WTC11 (cell line): ENCODE measurements at regions not wholly inside any gene's neighbourhood (a gene's known extent, or its start where the extent isn't known, plus 50 kb on each side); places are given as distances from the start of the nearest gene placed in this dataset.
A peak's percentile ranks its signal among the peaks of the same experiment; 100 is the strongest.

Experiments
- ATAC-seq: fragments of 200-7000 bp; cut with Tn5 transposase; 2 replicates; pipeline ENCODE4 v1.10.0; 2021; ENCODE audit warnings: mild to moderate bottlenecking, moderate library complexity
- CTCF ChIA-PET: fragments of 300-600 bp; sonication (Branson Sonifier 250); formaldehyde crosslinking; loops from one replicate; lab custom pipeline; 2021; ENCODE audit warnings: antibody characterized with exemption; lab: Charles Lee
- POLR2A ChIA-PET: fragments of 350-600 bp; sonication (Branson Sonifier 250); formaldehyde crosslinking; loops from one replicate; lab custom pipeline; 2021; ENCODE audit warnings: antibody characterized with exemption; lab: Charles Lee
- DNase-seq: peaks from one replicate; pipeline ENCODE4 v3.0.0; 2021; ENCODE audit warnings: low spot score
- H3K27ac Mint-ChIP-seq: 2 replicates; pipeline ENCODE4 v1.8.0; 2021; ENCODE audit warnings: mixed read lengths
- H3K27me3 Mint-ChIP-seq: 2 replicates; pipeline ENCODE4 v1.8.0; 2021; ENCODE audit warnings: low read depth, mild to moderate bottlenecking, moderate library complexity, mixed read lengths
- H3K36me3 Mint-ChIP-seq: 2 replicates; pipeline ENCODE4 v1.8.0; 2021; ENCODE audit warnings: mixed read lengths
- H3K4me1 Mint-ChIP-seq: 2 replicates; pipeline ENCODE4 v1.8.0; 2022; ENCODE audit warnings: mixed read lengths
- H3K4me3 Mint-ChIP-seq: 2 replicates; pipeline ENCODE4 v1.8.0; 2021; ENCODE audit warnings: mild to moderate bottlenecking, moderate library complexity, mixed read lengths
- H3K9me3 Mint-ChIP-seq: 2 replicates; pipeline ENCODE4 v1.8.0; 2021; ENCODE audit warnings: mixed read lengths
- ARID4B ChIP-seq: sonication (generic); formaldehyde crosslinking; IDR thresholded peaks from 2 replicates; pipeline ENCODE4 v1.8.0; 2023; ENCODE audit warnings: missing genetic modification reagents, mild to moderate bottlenecking, borderline replicate concordance
- CBFB ChIP-seq: sonication (generic); formaldehyde crosslinking; IDR thresholded peaks from 2 replicates; pipeline ENCODE4 v1.8.1; 2022; ENCODE audit warnings: mild to moderate bottlenecking, low read depth, missing genetic modification reagents
- GABPB1 ChIP-seq: sonication (generic); formaldehyde crosslinking; IDR thresholded peaks from 2 replicates; pipeline ENCODE4 v1.8.1; 2023; ENCODE audit warnings: mild to moderate bottlenecking, missing genetic modification reagents
- JUN ChIP-seq: sonication (generic); formaldehyde crosslinking; IDR thresholded peaks from 2 replicates; pipeline ENCODE4 v1.8.0; 2023; ENCODE audit warnings: mild to moderate bottlenecking, missing genetic modification reagents
- OVOL2 ChIP-seq: fragments of 250-450 bp; sonication (Bioruptor Pico); IDR thresholded peaks from 2 replicates; pipeline ENCODE4 v1.9.0; 2021; ENCODE audit warnings: mild to moderate bottlenecking, borderline replicate concordance
- PRDM15 ChIP-seq: sonication (generic); formaldehyde crosslinking; IDR thresholded peaks from 2 replicates; pipeline ENCODE4 v1.8.0; 2022; ENCODE audit warnings: missing genetic modification reagents
- SMAD4 ChIP-seq: sonication (generic); formaldehyde crosslinking; IDR thresholded peaks from 2 replicates; pipeline ENCODE4 v1.8.0; 2022; ENCODE audit warnings: mild to moderate bottlenecking, missing genetic modification reagents
- TEAD1 ChIP-seq: sonication (generic); formaldehyde crosslinking; IDR thresholded peaks from 2 replicates; pipeline ENCODE4 v1.8.0; 2022; ENCODE audit warnings: mild to moderate bottlenecking, missing genetic modification reagents
- ZNF317 ChIP-seq: sonication (generic); formaldehyde crosslinking; IDR thresholded peaks from 2 replicates; pipeline ENCODE4 v1.8.1; 2023; ENCODE audit warnings: low read depth, mild to moderate bottlenecking, moderate library complexity, missing genetic modification reagents, borderline replicate concordance
- TF ChIP-seq, protein P1 (sequence below): sonication (generic); formaldehyde crosslinking; conservative IDR thresholded peaks from 2 replicates; pipeline ENCODE4 v1.8.1; 2023; ENCODE audit warnings: mild to moderate bottlenecking, low read depth, missing genetic modification reagents, moderate library complexity
- TF ChIP-seq, protein P2 (sequence below): sonication (generic); formaldehyde crosslinking; conservative IDR thresholded peaks from 2 replicates; pipeline ENCODE4 v1.8.1; 2022; ENCODE audit warnings: mild to moderate bottlenecking, missing genetic modification reagents
- TF ChIP-seq, protein P3 (sequence below): fragments of 250-450 bp; sonication (Bioruptor Pico); IDR thresholded peaks from 2 replicates; pipeline ENCODE4 v1.8.0; 2021; ENCODE audit warnings: mild to moderate bottlenecking

GRCh38 chr1:229098903-229099578 lies 171.9 kb upstream of the RAB4A start:
- DNase-seq (no peak), ATAC-seq (no peak)
- peaks cover 12% of the 10 kb centered on the region; the same call in 1 of the 2 replicates for H3K9me3 Mint-ChIP-seq
- H3K4me1 Mint-ChIP-seq = peaks cover 53% of the 10 kb centered on the region
- peak overlapping the region; percentile 2; the same call in 1 of the 2 replicates for H3K27ac Mint-ChIP-seq
- H3K36me3 Mint-ChIP-seq = peaks cover 13% of the 10 kb centered on the region; the same call in 1 of the 2 replicates
- H3K27me3 Mint-ChIP-seq = peaks cover 5% of the 10 kb centered on the region; the same call in 1 of the 2 replicates
- TF ChIP-seq PRDM15 (CRISPR knock-in tag) = peak; percentile 78
- no peak for TF ChIP-seq ARID4B (CRISPR knock-in tag)
- TF ChIP-seq GABPB1 (CRISPR knock-in tag) = peak; percentile 62
- H3K4me3 Mint-ChIP-seq = no peak overlapping the region
- POLR2A ChIA-PET = no interaction called here
- CTCF ChIA-PET = no interaction called here

DNA sequence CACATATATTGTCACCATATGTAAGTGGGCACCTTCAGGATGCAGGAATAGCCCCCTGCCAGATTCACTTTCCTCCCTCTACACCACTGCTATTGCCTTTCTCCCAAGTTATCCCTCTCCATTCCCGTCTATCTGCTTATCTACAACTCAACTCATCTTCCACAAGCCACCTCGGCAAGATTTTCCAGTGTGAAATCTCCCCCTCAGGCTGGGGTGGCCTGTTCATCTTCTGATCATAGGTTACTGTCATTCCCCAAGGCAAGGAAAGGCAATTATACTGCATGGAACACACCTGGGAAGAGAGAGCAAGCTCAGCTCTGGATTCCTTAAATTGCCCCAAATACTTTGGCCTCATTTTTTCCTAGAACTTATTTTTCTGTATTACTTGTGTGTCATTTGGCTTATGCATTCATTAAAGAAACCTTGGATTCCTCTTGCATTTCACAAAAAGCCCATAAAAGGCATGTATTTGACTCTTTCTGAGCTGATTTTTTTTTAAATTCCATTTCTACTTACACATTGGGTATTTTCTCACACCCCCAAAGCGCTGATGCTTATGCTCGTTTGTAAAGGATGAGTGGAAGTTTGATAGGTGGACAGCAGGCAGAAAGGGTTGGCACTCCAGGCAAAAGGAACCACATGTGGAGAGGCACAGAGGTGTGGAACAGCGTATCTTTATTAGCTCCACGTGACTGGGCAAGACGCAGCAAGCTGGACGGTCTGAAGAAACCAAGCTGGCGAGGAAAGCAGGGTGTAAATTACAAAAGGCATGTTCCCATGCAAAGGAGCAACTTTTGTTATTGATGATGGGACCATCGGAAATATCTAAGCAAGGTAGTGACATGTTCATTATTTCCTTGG lies 169.7 kb upstream of the RAB4A start:
- DNase-seq (no peak), ATAC-seq (no peak)
- peaks cover 36% of the 10 kb centered on the region for H3K4me1 Mint-ChIP-seq
- ChIA-PET POLR2A (no interaction called here), CTCF (interaction anchor here (0.6 to 1.8 kb wide), 2 partner anchors 9 to 154 kb away, joined by 3 to 5 read pairs; no protein-coding TSS in a partner anchor)
- H3K4me3 Mint-ChIP-seq = no peak overlapping the region
- peaks cover 5% of the 10 kb centered on the region; the same call in 1 of the 2 replicates for H3K27me3 Mint-ChIP-seq
- peaks cover 4% of the 10 kb centered on the region; the same call in 1 of the 2 replicates for H3K9me3 Mint-ChIP-seq
- TF ChIP-seq, protein P1, sequence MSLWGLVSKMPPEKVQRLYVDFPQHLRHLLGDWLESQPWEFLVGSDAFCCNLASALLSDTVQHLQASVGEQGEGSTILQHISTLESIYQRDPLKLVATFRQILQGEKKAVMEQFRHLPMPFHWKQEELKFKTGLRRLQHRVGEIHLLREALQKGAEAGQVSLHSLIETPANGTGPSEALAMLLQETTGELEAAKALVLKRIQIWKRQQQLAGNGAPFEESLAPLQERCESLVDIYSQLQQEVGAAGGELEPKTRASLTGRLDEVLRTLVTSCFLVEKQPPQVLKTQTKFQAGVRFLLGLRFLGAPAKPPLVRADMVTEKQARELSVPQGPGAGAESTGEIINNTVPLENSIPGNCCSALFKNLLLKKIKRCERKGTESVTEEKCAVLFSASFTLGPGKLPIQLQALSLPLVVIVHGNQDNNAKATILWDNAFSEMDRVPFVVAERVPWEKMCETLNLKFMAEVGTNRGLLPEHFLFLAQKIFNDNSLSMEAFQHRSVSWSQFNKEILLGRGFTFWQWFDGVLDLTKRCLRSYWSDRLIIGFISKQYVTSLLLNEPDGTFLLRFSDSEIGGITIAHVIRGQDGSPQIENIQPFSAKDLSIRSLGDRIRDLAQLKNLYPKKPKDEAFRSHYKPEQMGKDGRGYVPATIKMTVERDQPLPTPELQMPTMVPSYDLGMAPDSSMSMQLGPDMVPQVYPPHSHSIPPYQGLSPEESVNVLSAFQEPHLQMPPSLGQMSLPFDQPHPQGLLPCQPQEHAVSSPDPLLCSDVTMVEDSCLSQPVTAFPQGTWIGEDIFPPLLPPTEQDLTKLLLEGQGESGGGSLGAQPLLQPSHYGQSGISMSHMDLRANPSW (CRISPR knock-in tag) = no peak
- TF ChIP-seq, protein P2, sequence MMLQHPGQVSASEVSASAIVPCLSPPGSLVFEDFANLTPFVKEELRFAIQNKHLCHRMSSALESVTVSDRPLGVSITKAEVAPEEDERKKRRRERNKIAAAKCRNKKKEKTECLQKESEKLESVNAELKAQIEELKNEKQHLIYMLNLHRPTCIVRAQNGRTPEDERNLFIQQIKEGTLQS (CRISPR knock-in tag) = no peak
- TF ChIP-seq, protein P3, sequence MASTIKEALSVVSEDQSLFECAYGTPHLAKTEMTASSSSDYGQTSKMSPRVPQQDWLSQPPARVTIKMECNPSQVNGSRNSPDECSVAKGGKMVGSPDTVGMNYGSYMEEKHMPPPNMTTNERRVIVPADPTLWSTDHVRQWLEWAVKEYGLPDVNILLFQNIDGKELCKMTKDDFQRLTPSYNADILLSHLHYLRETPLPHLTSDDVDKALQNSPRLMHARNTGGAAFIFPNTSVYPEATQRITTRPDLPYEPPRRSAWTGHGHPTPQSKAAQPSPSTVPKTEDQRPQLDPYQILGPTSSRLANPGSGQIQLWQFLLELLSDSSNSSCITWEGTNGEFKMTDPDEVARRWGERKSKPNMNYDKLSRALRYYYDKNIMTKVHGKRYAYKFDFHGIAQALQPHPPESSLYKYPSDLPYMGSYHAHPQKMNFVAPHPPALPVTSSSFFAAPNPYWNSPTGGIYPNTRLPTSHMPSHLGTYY (CRISPR knock-in tag) = no peak
- no peak for TF ChIP-seq ZNF317 (CRISPR knock-in tag)
- no peak for TF ChIP-seq CBFB
- TF ChIP-seq SMAD4 (CRISPR knock-in tag) = no peak
- TF ChIP-seq TEAD1 (CRISPR knock-in tag) = no peak
- TF ChIP-seq OVOL2 (CRISPR knock-in tag) = no peak
- TF ChIP-seq JUN (CRISPR knock-in tag) = no peak
- H3K27ac Mint-ChIP-seq = no peak overlapping the region; the same call in 1 of the 2 replicates
- peaks cover 5% of the 10 kb centered on the region; the same call in 1 of the 2 replicates for H3K36me3 Mint-ChIP-seq
